Esophagus squamous epithelium (tissue), 5 donors: ENCODE measurements at regions not wholly inside any gene's neighbourhood (a gene's known extent, or its start where the extent isn't known, plus 50 kb on each side); places are given as distances from the start of the nearest gene placed in this dataset.

Source experiments
- DNase-seq: peaks from one replicate; lab custom pipeline; 2025; lab: John Stamatoyannopoulos, UW
- H3K27ac ChIP-seq, 4 donors: fragments of 200-600 bp; sonication (generic); one replicate each; pipeline ENCODE4 v1.5.1; 2016 to 2019; ENCODE audit warnings: mild to moderate bottlenecking in 1 of 4
- H3K27me3 ChIP-seq, 4 donors: fragments of 200-600 bp; sonication (generic); 1 replicate in 3 of 4; 2 replicates in 1 of 4; pipeline versions ENCODE4 v1.5.1 to v1.6.0; 2017 to 2021; ENCODE audit warnings: antibody characterized with exemption in 1 of 4
- H3K36me3 ChIP-seq, 3 donors: fragments of 200-600 bp; sonication (generic); one replicate each; pipeline ENCODE4 v1.5.1; 2016 to 2019
- H3K4me1 ChIP-seq, 3 donors: fragments of 200-600 bp; sonication (generic); one replicate each; pipeline ENCODE4 v1.5.1; 2017 to 2019
- H3K4me3 ChIP-seq, 4 donors: fragments of 200-600 bp; sonication (generic); 1 replicate in 3 of 4; 2 replicates in 1 of 4; pipeline ENCODE4 v1.5.1; 2016 to 2019; ENCODE audit warnings: mild to moderate bottlenecking in 2 of 4, moderate library complexity in 1 of 4
- H3K9me3 ChIP-seq, 3 donors: fragments of 200-600 bp; sonication (generic); one replicate each; pipeline ENCODE4 v1.5.1; 2016 to 2019
- CTCF ChIP-seq, 6 experiments: fragments of 450-650 bp in 4 of 6; fragments of 200-600 bp in 2 of 6; sonication (generic) in 2 of 6; IDR thresholded peaks; one replicate each; pipeline ENCODE4 v1.5.1; 2016 to 2019; ENCODE audit warnings: antibody characterized with exemption in 6 of 6, mild to moderate bottlenecking in 4 of 6, moderate library complexity in 4 of 6
- POLR2A ChIP-seq, 4 donors: fragments of 450-650 bp; IDR thresholded peaks; one replicate each; pipeline ENCODE4 v1.6.1; 2017; ENCODE audit warnings: antibody characterized with exemption in 4 of 4, mild to moderate bottlenecking in 4 of 4, moderate library complexity in 3 of 4
- WGBS, 2 donors: methylation state at CpG; one replicate each; pipeline ENCODE4 v1.1.5; 2018; 5-methylcytosine and 5-hydroxymethylcytosine counted together
- intact Hi-C: fragments of 100-400 bp; cut with DNase I; formaldehyde crosslinking; loops from one replicate; pipeline ENCODE4 v1.15.0; 2022
- donor health status: DM: yes; HTN: yes; CAD: no.

- intact Hi-C loops = no loop called here
- TF ChIP-seq POLR2A (IDR thresholded peaks at IDR 0.05) = no peak
- no peak for TF ChIP-seq CTCF (IDR thresholded peaks at IDR 0.05)
- Histone ChIP-seq H3K27ac (no peak overlapping the region), H3K4me3 (no peak overlapping the region), H3K27me3 (no peaks in the 10 kb centered on the region), H3K4me1 (no peaks in the 10 kb centered on the region), H3K9me3 (peaks cover 0 to 7% (median 0%) of the 10 kb centered on the region in 3 donors), H3K36me3 (no peaks in the 10 kb centered on the region)
- no peak for DNase-seq
- WGBS, 2 donors = 68 to 80% methylated on average over 6 to 7 of the region's 7 CpGs
Measured at GRCh38 chr4:45064741-45065140, 338.4 kb upstream of the GNPDA2 start.

GRCh38 chr4:45063696-45064095 is 337.3 kb upstream of the GNPDA2 start:
- 14 to 18% methylated on average over 1 of the region's 1 CpG for WGBS, 2 donors
- Histone ChIP-seq H3K27ac (no peak overlapping the region), H3K4me3 (no peak overlapping the region), H3K36me3 (no peaks in the 10 kb centered on the region), H3K9me3 (no peaks in the 10 kb centered on the region), H3K27me3 (no peaks in the 10 kb centered on the region), H3K4me1 (no peaks in the 10 kb centered on the region)
- intact Hi-C loops = no loop called here
- TF ChIP-seq CTCF (IDR thresholded peaks at IDR 0.05) (no peak), POLR2A (IDR thresholded peaks at IDR 0.05) (no peak)
- DNase-seq = no peak

- no peaks in the 10 kb centered on the region for H3K9me3 ChIP-seq
- WGBS, 2 donors = 41 to 58% methylated on average over 1 of the region's 1 CpG
- no peak overlapping the region for H3K4me3 ChIP-seq
- intact Hi-C loops = no loop called here
- no peak overlapping the region for H3K27ac ChIP-seq
- no peaks in the 10 kb centered on the region for H3K27me3 ChIP-seq
- no peaks in the 10 kb centered on the region for H3K36me3 ChIP-seq
- H3K4me1 ChIP-seq = no peaks in the 10 kb centered on the region
- no peak for DNase-seq
- TF ChIP-seq CTCF (IDR thresholded peaks at IDR 0.05) = no peak
Measured at GRCh38 chr4:45062935-45063545, 336.7 kb upstream of the GNPDA2 start.

- Histone ChIP-seq H3K4me3 (no peak overlapping the region), H3K36me3 (no peaks in the 10 kb centered on the region), H3K4me1 (no peaks in the 10 kb centered on the region), H3K27me3 (no peaks in the 10 kb centered on the region), H3K27ac (no peak overlapping the region), H3K9me3 (peaks cover 0 to 12% (median 6%) of the 10 kb centered on the region in 3 donors)
- no peak for DNase-seq
- 61 to 69% methylated on average over 2 of the region's 2 CpGs for WGBS, 2 donors
- intact Hi-C loops = no loop called here
- TF ChIP-seq POLR2A (IDR thresholded peaks at IDR 0.05) (no peak), CTCF (IDR thresholded peaks at IDR 0.05) (no peak)
Measured at GRCh38 chr4:45043911-45044310, 317.6 kb upstream of the GNPDA2 start.

- intact Hi-C loops = no loop called here
- 48 to 53% methylated on average over 2 of the region's 2 CpGs for WGBS, 2 donors
- Histone ChIP-seq H3K27ac (no peak overlapping the region), H3K27me3 (no peaks in the 10 kb centered on the region), H3K9me3 (no peaks in the 10 kb centered on the region), H3K4me1 (no peaks in the 10 kb centered on the region), H3K36me3 (no peaks in the 10 kb centered on the region), H3K4me3 (no peak overlapping the region)
- DNase-seq = no peak
- TF ChIP-seq CTCF (IDR thresholded peaks at IDR 0.05) (no peak), POLR2A (IDR thresholded peaks at IDR 0.05) (no peak)
Measured at GRCh38 chr4:45036677-45037076, 310.3 kb upstream of the GNPDA2 start.
